ENCODE measurements at regions not wholly inside any gene's neighbourhood (a gene's known extent, or its start where the extent isn't known, plus 50 kb on each side); places are given as distances from the start of the nearest gene placed in this dataset.
A peak's percentile ranks its signal among the peaks of the same experiment; 100 is the strongest.

GRCh38 chr4:174133551-174133950, 149.9 kb downstream of the FBXO8 start:
- DNase-seq (ENCODE audit: insufficient read length, low spot score, missing footprints), result no peak
- no peak overlapping the region for H3K4me2 ChIP-seq (ENCODE audit: insufficient read depth, low read length)
- no peaks in the 10 kb centered on the region for H3K36me3 ChIP-seq (ENCODE audit: insufficient read depth, low read length)
- H3K9me3 ChIP-seq (ENCODE audit: low read depth, low read length), result no peaks in the 10 kb centered on the region
- H3K4me3 ChIP-seq (ENCODE audit: insufficient read depth, low read length), result no peak overlapping the region
- no peak overlapping the region for H2AFZ ChIP-seq (ENCODE audit: low read length)
- no peaks in the 10 kb centered on the region for H3K4me1 ChIP-seq (ENCODE audit: insufficient read depth, low read length)
- H3K27me3 ChIP-seq (ENCODE audit: insufficient read depth, low read length), result no peaks in the 10 kb centered on the region
- no peak overlapping the region for H3K27ac ChIP-seq (ENCODE audit: low read depth, low read length)
- no peaks in the 10 kb centered on the region for H3K79me2 ChIP-seq (ENCODE audit: insufficient read depth, low read length)
- no peaks in the 10 kb centered on the region for H4K20me1 ChIP-seq (ENCODE audit: insufficient read depth, low read length)
- TF ChIP-seq CTCF (IDR thresholded peaks at IDR 0.05; ENCODE audit: extremely low read depth, low read depth, low read length), result no peak

- no peak for TF ChIP-seq CTCF (IDR thresholded peaks at IDR 0.05; ENCODE audit: extremely low read depth, low read depth, low read length)
- no peak overlapping the region for H2AFZ ChIP-seq (ENCODE audit: low read length)
Observed at GRCh38 chr4:174131901-174132300, 151.6 kb downstream of the FBXO8 start.

GRCh38 chr4:174122705-174123104, 160.8 kb downstream of the FBXO8 start:
- H2AFZ ChIP-seq (ENCODE audit: low read length), result no peak overlapping the region
- no peaks in the 10 kb centered on the region for H3K36me3 ChIP-seq (ENCODE audit: insufficient read depth, low read length)
- no peaks in the 10 kb centered on the region for H3K79me2 ChIP-seq (ENCODE audit: insufficient read depth, low read length)
- no peak overlapping the region for H3K4me3 ChIP-seq (ENCODE audit: insufficient read depth, low read length)
- H3K4me1 ChIP-seq (ENCODE audit: insufficient read depth, low read length), result peaks cover 3% of the 10 kb centered on the region
- no peak overlapping the region for H3K27ac ChIP-seq (ENCODE audit: low read depth, low read length)
- H3K27me3 ChIP-seq (ENCODE audit: insufficient read depth, low read length), result peaks cover 2% of the 10 kb centered on the region
- DNase-seq (ENCODE audit: insufficient read length, low spot score, missing footprints), result no peak
- no peak overlapping the region for H3K4me2 ChIP-seq (ENCODE audit: insufficient read depth, low read length)
- H3K9me3 ChIP-seq (ENCODE audit: low read depth, low read length), result no peaks in the 10 kb centered on the region
- TF ChIP-seq CTCF (IDR thresholded peaks at IDR 0.05; ENCODE audit: extremely low read depth, low read depth, low read length), result no peak
- no peaks in the 10 kb centered on the region for H4K20me1 ChIP-seq (ENCODE audit: insufficient read depth, low read length)

More at GRCh38 chr4:174131901-174132300, 151.6 kb downstream of the FBXO8 start:
- Histone ChIP-seq H3K4me1 (ENCODE audit: insufficient read depth, low read length) (no peaks in the 10 kb centered on the region), H3K27me3 (ENCODE audit: insufficient read depth, low read length) (no peaks in the 10 kb centered on the region), H3K9me3 (ENCODE audit: low read depth, low read length) (no peaks in the 10 kb centered on the region), H3K36me3 (ENCODE audit: insufficient read depth, low read length) (no peaks in the 10 kb centered on the region), H3K27ac (ENCODE audit: low read depth, low read length) (no peak overlapping the region), H3K79me2 (ENCODE audit: insufficient read depth, low read length) (no peaks in the 10 kb centered on the region), H3K4me2 (ENCODE audit: insufficient read depth, low read length) (no peak overlapping the region), H4K20me1 (ENCODE audit: insufficient read depth, low read length) (no peaks in the 10 kb centered on the region), H3K4me3 (ENCODE audit: insufficient read depth, low read length) (no peak overlapping the region)
- no peak for DNase-seq (ENCODE audit: insufficient read length, low spot score, missing footprints)

GRCh38 chr4:174120446-174121295, 162.8 kb downstream of the FBXO8 start:
- DNase-seq (ENCODE audit: insufficient read length, low spot score, missing footprints), result peak; percentile 49
- H4K20me1 ChIP-seq (ENCODE audit: insufficient read depth, low read length), result no peaks in the 10 kb centered on the region
- H3K4me3 ChIP-seq (ENCODE audit: insufficient read depth, low read length), result peak overlapping the region; percentile 76
- H3K9me3 ChIP-seq (ENCODE audit: low read depth, low read length), result no peaks in the 10 kb centered on the region
- TF ChIP-seq CTCF (IDR thresholded peaks at IDR 0.05; ENCODE audit: extremely low read depth, low read depth, low read length), result peak; percentile 65
- peak overlapping the region; percentile 93 for H2AFZ ChIP-seq (ENCODE audit: low read length)
- H3K27ac ChIP-seq (ENCODE audit: low read depth, low read length), result no peak overlapping the region
- H3K27me3 ChIP-seq (ENCODE audit: insufficient read depth, low read length), result peaks cover 2% of the 10 kb centered on the region
- no peaks in the 10 kb centered on the region for H3K36me3 ChIP-seq (ENCODE audit: insufficient read depth, low read length)
- H3K79me2 ChIP-seq (ENCODE audit: insufficient read depth, low read length), result no peaks in the 10 kb centered on the region
- peak overlapping the region; percentile 91 for H3K4me2 ChIP-seq (ENCODE audit: insufficient read depth, low read length)
- H3K4me1 ChIP-seq (ENCODE audit: insufficient read depth, low read length), result peaks cover 3% of the 10 kb centered on the region
